ENCODE measurements at regions not wholly inside any gene's neighbourhood (a gene's known extent, or its start where the extent isn't known, plus 50 kb on each side); places are given as distances from the start of the nearest gene placed in this dataset.
"Not testable (repeated sequence)": the region's sequence is repeated elsewhere in the genome, so short reads cannot be mapped to it uniquely, and the experiment has no call there.

DNA sequence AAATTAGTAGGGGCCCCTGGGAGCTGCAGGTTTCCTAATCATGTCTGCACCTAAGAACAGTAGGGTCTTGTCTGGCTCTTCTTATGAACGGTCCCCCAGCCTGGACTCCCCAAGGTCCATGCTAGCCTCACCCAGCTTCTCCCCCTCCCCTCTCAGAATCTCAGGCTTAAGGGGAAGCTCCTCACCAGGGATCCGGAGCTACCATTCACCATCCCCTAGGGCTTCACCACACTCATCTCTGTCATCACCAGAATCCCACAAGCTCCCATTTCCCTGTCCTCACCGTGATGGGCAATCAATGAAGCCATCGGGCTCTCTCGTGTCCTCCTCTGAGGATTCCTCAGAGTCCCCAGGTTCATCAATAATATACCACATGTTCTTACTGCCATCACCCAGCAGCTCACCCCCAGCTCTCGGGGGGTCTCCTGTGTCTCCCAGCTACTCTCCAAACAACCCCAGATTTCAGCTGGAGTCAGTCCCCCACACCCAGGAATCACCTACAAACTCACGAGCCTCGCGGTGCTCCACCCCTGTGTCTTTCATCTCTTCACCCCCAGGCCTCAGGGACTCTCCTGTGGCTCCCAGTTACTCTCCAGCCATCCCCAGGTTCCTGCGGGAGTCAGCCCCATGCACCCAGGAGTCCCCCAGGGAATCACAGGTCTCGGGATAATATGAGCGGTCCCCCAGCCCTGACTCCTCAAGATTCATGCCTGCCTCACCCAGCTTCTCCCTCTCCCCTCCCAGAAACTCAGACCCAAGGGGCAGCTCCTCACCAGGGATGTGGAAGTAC is 335.6 kb downstream of the CWH43 start:
- H3K23ac ChIP-seq (ENCODE audit: low read length); H2AFZ ChIP-seq (ENCODE audit: insufficient read depth, low read length, poor library complexity); H3K4me1 ChIP-seq (ENCODE audit: control insufficient read depth in 1 of 2, insufficient read depth in 2 of 2, low read length in 2 of 2); H3K27me3 ChIP-seq (ENCODE audit: insufficient read depth, low read length); H2BK12ac ChIP-seq (ENCODE audit: low read length); DNase-seq; H3K79me2 ChIP-seq (ENCODE audit: control insufficient read depth, insufficient read depth, low read length, poor library complexity); H3K4me3 ChIP-seq (ENCODE audit: low read depth, low read length); H3K9ac ChIP-seq (ENCODE audit: low read length); H2BK120ac ChIP-seq (ENCODE audit: insufficient read depth, low read length, poor library complexity); H3K79me1 ChIP-seq (ENCODE audit: low read length); H3K4me2 ChIP-seq (ENCODE audit: low read length); H4K91ac ChIP-seq (ENCODE audit: low read depth, low read length); H4K8ac ChIP-seq (ENCODE audit: low read depth, low read length); H2BK5ac ChIP-seq (ENCODE audit: low read depth, low read length, poor library complexity); H3K27ac ChIP-seq (ENCODE audit: low read depth, low read length); H3K18ac ChIP-seq (ENCODE audit: low read length); H4K12ac ChIP-seq (ENCODE audit: low read depth, low read length); H3K4ac ChIP-seq (ENCODE audit: low read depth, low read length); H2AK5ac ChIP-seq (ENCODE audit: low read length); H3K36me3 ChIP-seq (ENCODE audit: control insufficient read depth in 1 of 2, insufficient read depth in 2 of 2, low read length in 2 of 2); H3K14ac ChIP-seq (ENCODE audit: low read length): not testable (repeated sequence)
- H3K9me3 ChIP-seq (ENCODE audit: insufficient read depth, low read depth, low read length): peaks cover 16% of the 10 kb centered on the region
- no CpG with 5 or more reads among the region's 12 CpGs for WGBS (ENCODE audit: extremely low coverage, insufficient coverage, insufficient read length)

DNA sequence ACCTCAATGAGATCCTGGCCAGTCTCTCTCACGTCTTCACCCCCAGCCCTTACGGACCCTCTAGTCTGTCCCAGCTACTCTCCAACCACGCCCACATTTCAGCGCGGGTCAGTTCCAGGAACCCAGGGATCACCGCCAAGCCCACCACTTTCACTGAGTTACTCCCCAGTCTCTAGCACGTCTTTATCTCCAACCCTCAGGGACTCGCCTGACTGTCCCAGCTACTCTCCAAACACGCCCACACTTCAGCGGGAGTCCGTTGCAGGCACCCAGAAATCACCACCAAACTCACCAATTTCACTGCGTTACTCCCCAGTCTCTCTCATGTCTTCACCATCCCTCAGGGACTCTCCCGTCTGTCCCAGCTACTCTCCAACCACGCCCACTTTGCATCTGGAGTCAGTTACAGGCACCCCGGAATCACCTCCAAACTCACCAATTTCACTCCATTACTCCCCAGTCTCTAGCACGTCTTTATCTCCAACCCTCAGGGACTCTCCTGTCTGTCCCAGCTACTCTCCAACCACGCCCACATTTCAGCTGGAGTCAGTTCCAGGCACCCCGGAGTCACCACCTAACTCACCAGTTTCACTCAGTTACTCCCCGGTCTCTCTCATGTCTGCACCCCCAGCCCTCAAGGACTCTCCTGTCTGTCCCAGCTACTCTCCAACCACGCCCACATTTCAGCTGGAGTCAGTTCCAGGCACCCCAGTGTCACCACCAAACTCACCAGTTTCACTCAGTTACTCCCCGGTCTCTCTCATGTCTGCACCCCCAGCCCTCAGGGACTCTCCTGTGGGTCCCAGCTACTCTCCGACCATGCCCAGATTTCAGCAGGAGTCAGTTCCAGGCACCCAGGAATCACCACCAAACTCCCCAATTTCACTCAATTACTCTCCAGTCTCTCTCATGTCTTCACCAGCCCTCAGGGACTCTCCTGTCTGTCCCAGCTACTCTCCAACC is 336.8 kb downstream of the CWH43 start:
- peaks cover 16% of the 10 kb centered on the region for H3K9me3 ChIP-seq (ENCODE audit: insufficient read depth, low read depth, low read length)
- not testable (repeated sequence) for H2BK120ac ChIP-seq (ENCODE audit: insufficient read depth, low read length, poor library complexity); H4K12ac ChIP-seq (ENCODE audit: low read depth, low read length); H3K27ac ChIP-seq (ENCODE audit: low read depth, low read length); H2AFZ ChIP-seq (ENCODE audit: insufficient read depth, low read length, poor library complexity); H2BK5ac ChIP-seq (ENCODE audit: low read depth, low read length, poor library complexity); H4K8ac ChIP-seq (ENCODE audit: low read depth, low read length); H3K4me2 ChIP-seq (ENCODE audit: low read length); H3K4ac ChIP-seq (ENCODE audit: low read depth, low read length); H3K14ac ChIP-seq (ENCODE audit: low read length); H2AK5ac ChIP-seq (ENCODE audit: low read length); H3K23ac ChIP-seq (ENCODE audit: low read length); H3K27me3 ChIP-seq (ENCODE audit: insufficient read depth, low read length); H3K4me1 ChIP-seq (ENCODE audit: control insufficient read depth in 1 of 2, insufficient read depth in 2 of 2, low read length in 2 of 2); H3K79me1 ChIP-seq (ENCODE audit: low read length); H2BK12ac ChIP-seq (ENCODE audit: low read length); H3K79me2 ChIP-seq (ENCODE audit: control insufficient read depth, insufficient read depth, low read length, poor library complexity); H3K36me3 ChIP-seq (ENCODE audit: control insufficient read depth in 1 of 2, insufficient read depth in 2 of 2, low read length in 2 of 2); H3K4me3 ChIP-seq (ENCODE audit: low read depth, low read length); H3K18ac ChIP-seq (ENCODE audit: low read length); H4K91ac ChIP-seq (ENCODE audit: low read depth, low read length); H3K9ac ChIP-seq (ENCODE audit: low read length); DNase-seq
- WGBS (ENCODE audit: extremely low coverage, insufficient coverage, insufficient read length): no CpG with 5 or more reads among the region's 22 CpGs

GRCh38 chr4:49323573-49323940 is 337.5 kb downstream of the CWH43 start:
- not testable (repeated sequence) for H3K18ac ChIP-seq (ENCODE audit: low read length); H3K14ac ChIP-seq (ENCODE audit: low read length); H2BK120ac ChIP-seq (ENCODE audit: insufficient read depth, low read length, poor library complexity); H3K79me1 ChIP-seq (ENCODE audit: low read length); H3K27ac ChIP-seq (ENCODE audit: low read depth, low read length); H3K4me3 ChIP-seq (ENCODE audit: low read depth, low read length); H4K91ac ChIP-seq (ENCODE audit: low read depth, low read length); H4K8ac ChIP-seq (ENCODE audit: low read depth, low read length); H4K12ac ChIP-seq (ENCODE audit: low read depth, low read length); H3K36me3 ChIP-seq (ENCODE audit: control insufficient read depth in 1 of 2, insufficient read depth in 2 of 2, low read length in 2 of 2); H2AFZ ChIP-seq (ENCODE audit: insufficient read depth, low read length, poor library complexity); H3K9ac ChIP-seq (ENCODE audit: low read length); H2BK12ac ChIP-seq (ENCODE audit: low read length); H2AK5ac ChIP-seq (ENCODE audit: low read length); DNase-seq; H3K79me2 ChIP-seq (ENCODE audit: control insufficient read depth, insufficient read depth, low read length, poor library complexity); H2BK5ac ChIP-seq (ENCODE audit: low read depth, low read length, poor library complexity); H3K27me3 ChIP-seq (ENCODE audit: insufficient read depth, low read length); H3K4ac ChIP-seq (ENCODE audit: low read depth, low read length); H3K4me1 ChIP-seq (ENCODE audit: control insufficient read depth in 1 of 2, insufficient read depth in 2 of 2, low read length in 2 of 2); H3K4me2 ChIP-seq (ENCODE audit: low read length); H3K23ac ChIP-seq (ENCODE audit: low read length)
- no CpG with 5 or more reads among the region's 10 CpGs for WGBS (ENCODE audit: extremely low coverage, insufficient coverage, insufficient read length)
- peaks cover 16% of the 10 kb centered on the region for H3K9me3 ChIP-seq (ENCODE audit: insufficient read depth, low read depth, low read length)

Measured in trophoblast cell (in vitro differentiated cells and primary cell).